Smooth muscle cell (in vitro differentiated cells): ENCODE measurements at regions not wholly inside any gene's neighbourhood (a gene's known extent, or its start where the extent isn't known, plus 50 kb on each side); places are given as distances from the start of the nearest gene placed in this dataset.

Experiments
- DNase-seq: peaks from one replicate; lab custom pipeline; 2025; ENCODE audit not compliant: unreplicated experiment; lab: John Stamatoyannopoulos, UW
- H2AFZ ChIP-seq: fragments of 200-600 bp; sonication (generic); 2 replicates; pipeline ENCODE4 v1.6.0; 2016; ENCODE audit warnings: antibody characterized with exemption, low read depth, mild to moderate bottlenecking
- H3F3A ChIP-seq: fragments of 200-600 bp; sonication (generic); 2 replicates; pipeline ENCODE4 v1.6.0; 2017; ENCODE audit warnings: antibody characterized with exemption, low read depth
- H3K27ac ChIP-seq: fragments of 200-600 bp; sonication (generic); 2 replicates; pipeline ENCODE4 v1.5.1; 2016; ENCODE audit warnings: low read depth, mild to moderate bottlenecking
- H3K27me3 ChIP-seq: fragments of 200-600 bp; sonication (generic); 2 replicates; pipeline ENCODE4 v1.6.1; 2016; ENCODE audit warnings: low read depth, mild to moderate bottlenecking
- H3K36me3 ChIP-seq: fragments of 200-600 bp; sonication (generic); 2 replicates; pipeline ENCODE4 v1.5.1; 2016; ENCODE audit warnings: low read depth
- H3K4me1 ChIP-seq: fragments of 200-600 bp; sonication (generic); 2 replicates; pipeline ENCODE4 v1.5.1; 2016; ENCODE audit warnings: low read depth
- H3K4me2 ChIP-seq: fragments of 200-600 bp; sonication (generic); 2 replicates; pipeline ENCODE4 v1.6.0; 2016; ENCODE audit warnings: mild to moderate bottlenecking
- H3K4me3 ChIP-seq: fragments of 200-600 bp; sonication (generic); 2 replicates; pipeline ENCODE4 v1.5.1; 2016; ENCODE audit warnings: mild to moderate bottlenecking
- H3K79me2 ChIP-seq: fragments of 200-600 bp; sonication (generic); 2 replicates; pipeline ENCODE4 v1.6.0; 2016; ENCODE audit warnings: low read depth, mild to moderate bottlenecking
- H3K9ac ChIP-seq: fragments of 200-600 bp; sonication (generic); 2 replicates; pipeline ENCODE4 v1.6.0; 2016; ENCODE audit warnings: low read depth
- H3K9me3 ChIP-seq: fragments of 200-600 bp; sonication (generic); replicated peaks from 2 replicates; pipeline ENCODE4 v1.5.1; 2016; ENCODE audit warnings: low read depth
- H4K20me1 ChIP-seq: fragments of 200-600 bp; sonication (generic); 2 replicates; pipeline ENCODE4 v1.6.0; 2016; ENCODE audit warnings: low read depth
- CTCF ChIP-seq: fragments of 200-600 bp; sonication (generic); IDR thresholded peaks from 2 replicates; pipeline ENCODE4 v1.5.1; 2017; ENCODE audit warnings: borderline replicate concordance, mild to moderate bottlenecking, antibody characterized with exemption; ENCODE audit not compliant: insufficient read depth, poor library complexity, severe bottlenecking
- WGBS: methylation state at CpG from one replicate; pipeline ENCODE4 v1.1.7; 2016; ENCODE audit warnings: low lambda C conversion rate; 5-methylcytosine and 5-hydroxymethylcytosine counted together

- no peaks in the 10 kb centered on the region for H3K9me3 ChIP-seq
Measured at GRCh38 chr6:147741389-147741788, 232.9 kb downstream of the SAMD5 start.

GRCh38 chr6:147742440-147742839, 233.9 kb downstream of the SAMD5 start:
- 80% methylated on average over 3 of the region's 3 CpGs for WGBS
- H3K79me2 ChIP-seq, result no peaks in the 10 kb centered on the region
- no peak overlapping the region for H3K4me2 ChIP-seq
- no peak for TF ChIP-seq CTCF
- H3K4me3 ChIP-seq, result no peak overlapping the region
- H3K36me3 ChIP-seq, result no peaks in the 10 kb centered on the region
- H4K20me1 ChIP-seq, result no peaks in the 10 kb centered on the region
- no peak for DNase-seq
- no peak overlapping the region for H3K9ac ChIP-seq
- H3K27ac ChIP-seq, result no peak overlapping the region
- H3K27me3 ChIP-seq, result no peaks in the 10 kb centered on the region
- no peaks in the 10 kb centered on the region for H3K4me1 ChIP-seq
- H3F3A ChIP-seq, result no peaks in the 10 kb centered on the region
- no peak overlapping the region for H2AFZ ChIP-seq
- no peaks in the 10 kb centered on the region for H3K9me3 ChIP-seq

More at GRCh38 chr6:147741389-147741788, 232.9 kb downstream of the SAMD5 start:
- no peaks in the 10 kb centered on the region for H3F3A ChIP-seq
- no peak for TF ChIP-seq CTCF
- no peak overlapping the region for H3K4me3 ChIP-seq
- H3K4me1 ChIP-seq, result no peaks in the 10 kb centered on the region
- no peak overlapping the region for H3K27ac ChIP-seq
- H3K4me2 ChIP-seq, result no peak overlapping the region
- no peaks in the 10 kb centered on the region for H3K27me3 ChIP-seq
- DNase-seq, result no peak
- no peaks in the 10 kb centered on the region for H3K36me3 ChIP-seq
- H2AFZ ChIP-seq, result no peak overlapping the region
- H3K79me2 ChIP-seq, result no peaks in the 10 kb centered on the region
- H4K20me1 ChIP-seq, result no peaks in the 10 kb centered on the region
- H3K9ac ChIP-seq, result no peak overlapping the region
- WGBS, result 89% methylated on average over 9 of the region's 9 CpGs

- Histone ChIP-seq H3K27ac (no peak overlapping the region), H2AFZ (no peak overlapping the region), H3K36me3 (no peaks in the 10 kb centered on the region), H3K4me2 (no peak overlapping the region), H3K79me2 (no peaks in the 10 kb centered on the region), H3K4me3 (no peak overlapping the region), H3K9ac (no peak overlapping the region), H3K4me1 (no peaks in the 10 kb centered on the region), H4K20me1 (no peaks in the 10 kb centered on the region), H3K27me3 (no peaks in the 10 kb centered on the region), H3K9me3 (no peaks in the 10 kb centered on the region), H3F3A (no peaks in the 10 kb centered on the region)
- TF ChIP-seq CTCF, result no peak
- DNase-seq, result no peak
- WGBS, result 97% methylated on average over 1 of the region's 1 CpG
Measured at GRCh38 chr6:147744012-147744411, 235.5 kb downstream of the SAMD5 start.

GRCh38 chr6:147749331-147749730, 240.8 kb downstream of the SAMD5 start:
- peaks cover 3% of the 10 kb centered on the region for H3F3A ChIP-seq
- no peak for TF ChIP-seq CTCF
- no peak overlapping the region for H3K4me3 ChIP-seq
- no peak overlapping the region for H2AFZ ChIP-seq
- H3K4me2 ChIP-seq, result no peak overlapping the region
- DNase-seq, result no peak
- H3K27me3 ChIP-seq, result no peaks in the 10 kb centered on the region
- 89% methylated on average over 5 of the region's 5 CpGs for WGBS
- no peaks in the 10 kb centered on the region for H3K79me2 ChIP-seq
- H3K9ac ChIP-seq, result no peak overlapping the region
- no peaks in the 10 kb centered on the region for H3K4me1 ChIP-seq
- no peaks in the 10 kb centered on the region for H3K9me3 ChIP-seq
- no peaks in the 10 kb centered on the region for H4K20me1 ChIP-seq
- no peaks in the 10 kb centered on the region for H3K36me3 ChIP-seq
- no peak overlapping the region for H3K27ac ChIP-seq
